ENCODE measurements at regions not wholly inside any gene's neighbourhood (a gene's known extent, or its start where the extent isn't known, plus 50 kb on each side); places are given as distances from the start of the nearest gene placed in this dataset.

- TF ChIP-seq CTCF (IDR thresholded peaks at IDR 0.05; ENCODE audit: insufficient read depth, low read length) (no peak), SPI1 (IDR thresholded peaks at IDR 0.05; ENCODE audit: borderline replicate concordance, low read depth) (no peak), POLR2AphosphoS5 (IDR thresholded peaks at IDR 0.05; ENCODE audit: low read depth) (no peak)
Measured at GRCh38 chr2:106314444-106314843, 120.3 kb upstream of the UXS1 start.
